Caki2 (cell line): ENCODE measurements at regions not wholly inside any gene's neighbourhood (a gene's known extent, or its start where the extent isn't known, plus 50 kb on each side); places are given as distances from the start of the nearest gene placed in this dataset.
A peak's percentile ranks its signal among the peaks of the same experiment; 100 is the strongest.

Experiments
- DNase-seq: peaks from one replicate; pipeline ENCODE4 v3.0.0-alpha.2; 2015; ENCODE audit warnings: low read depth
- in situ Hi-C: cut with HindIII; loops from 2 replicates; pipeline ENCODE4 v1.10.0; 2016; ENCODE audit warnings: low sequenced_read_pairs, low pct_unique_long_range_greater_than_20kb, mixed read lengths

GRCh38 chr2:152227969-152228592 is 52.5 kb upstream of the STAM2 start:
- no peak for DNase-seq

GRCh38 chr2:152231446-152231845 is 55.9 kb upstream of the STAM2 start:
- DNase-seq = no peak
- in situ Hi-C loops = no loop called here

More at GRCh38 chr2:152227969-152228592, 52.5 kb upstream of the STAM2 start:
- in situ Hi-C loops = no loop called here

GRCh38 chr2:152234277-152234676 is 58.7 kb upstream of the STAM2 start:
- no peak for DNase-seq

GRCh38 chr2:152236191-152236925 is 60.8 kb upstream of the STAM2 start:
- in situ Hi-C loops = no loop called here
- DNase-seq = no peak

More at GRCh38 chr2:152234277-152234676, 58.7 kb upstream of the STAM2 start:
- in situ Hi-C loops = no loop called here

- in situ Hi-C loops = no loop called here
- no peak for DNase-seq
Observed at GRCh38 chr2:152238016-152238415, 62.5 kb upstream of the STAM2 start.

GRCh38 chr2:152240559-152241231 is 65.1 kb upstream of the STAM2 start:
- peak; percentile 3 for DNase-seq
- in situ Hi-C loops = no loop called here

GRCh38 chr2:152241948-152242729 is 66.6 kb upstream of the STAM2 start:
- no peak for DNase-seq
- in situ Hi-C loops = no loop called here

- in situ Hi-C loops = no loop called here
- DNase-seq = no peak
Observed at GRCh38 chr2:152242787-152243472, 67.4 kb upstream of the STAM2 start.

- no peak for DNase-seq
- in situ Hi-C loops = no loop called here
Observed at GRCh38 chr2:152243761-152244640, 68.4 kb upstream of the STAM2 start.

GRCh38 chr2:152245653-152246052 is 70.1 kb upstream of the STAM2 start:
- in situ Hi-C loops = no loop called here
- no peak for DNase-seq

- in situ Hi-C loops = no loop called here
- no peak for DNase-seq
Observed at GRCh38 chr2:152246686-152247336, 71.2 kb upstream of the STAM2 start.

- DNase-seq = no peak
Observed at GRCh38 chr2:152247337-152247695, 71.8 kb upstream of the STAM2 start.

GRCh38 chr2:152250421-152251100 is 75.0 kb upstream of the STAM2 start:
- DNase-seq = no peak
- in situ Hi-C loops = no loop called here

More at GRCh38 chr2:152247337-152247695, 71.8 kb upstream of the STAM2 start:
- in situ Hi-C loops = no loop called here

- no peak for DNase-seq
Observed at GRCh38 chr2:152251211-152251610, 75.6 kb upstream of the STAM2 start.

GRCh38 chr2:152251811-152252210 is 76.2 kb upstream of the STAM2 start:
- in situ Hi-C loops = no loop called here
- no peak for DNase-seq

More at GRCh38 chr2:152251211-152251610, 75.6 kb upstream of the STAM2 start:
- in situ Hi-C loops = no loop called here

- in situ Hi-C loops = no loop called here
- no peak for DNase-seq
Observed at GRCh38 chr2:152254486-152254885, 78.9 kb upstream of the STAM2 start.
